Posterior cingulate gyrus (tissue), 11 donors: ENCODE measurements at regions not wholly inside any gene's neighbourhood (a gene's known extent, or its start where the extent isn't known, plus 50 kb on each side); places are given as distances from the start of the nearest gene placed in this dataset.
A peak's percentile ranks its signal among the peaks of the same experiment; 100 is the strongest.

Source experiments
- DNase-seq, 10 donors: peaks; one replicate each; pipeline versions ENCODE4 v3.0.0 to v3.0.0-alpha.2; 2020 to 2021; ENCODE audit warnings: mixed read lengths in 3 of 10
- intact Hi-C: fragments of 100-400 bp; cut with DNase I; formaldehyde crosslinking; loops from one replicate; pipeline ENCODE4 v1.15.1; 2023

- intact Hi-C loops: no loop called here
- DNase-seq: peak in 4 of 10 donors; percentile 28 to 88 (median 31)
Observed at GRCh38 chr1:239912471-239912870, 179.2 kb upstream of the FMN2 start.

- no peak for DNase-seq
- intact Hi-C loops: no loop called here
Observed at GRCh38 chr1:239913141-239913585, 178.5 kb upstream of the FMN2 start.

- intact Hi-C loops: no loop called here
- DNase-seq: no peak
Observed at GRCh38 chr1:239914751-239915231, 176.9 kb upstream of the FMN2 start.

GRCh38 chr1:239918634-239919033 lies 173.0 kb upstream of the FMN2 start:
- intact Hi-C loops: no loop called here
- DNase-seq: peak in 1 of 10 donors; percentile 32

GRCh38 chr1:239920214-239920613 lies 171.5 kb upstream of the FMN2 start:
- intact Hi-C loops: no loop called here
- DNase-seq: no peak

GRCh38 chr1:239922778-239923522 lies 168.7 kb upstream of the FMN2 start:
- intact Hi-C loops: no loop called here

GRCh38 chr1:239924741-239925350 lies 166.8 kb upstream of the FMN2 start:
- DNase-seq: peak in 2 of 10 donors; percentile 60 to 76
- intact Hi-C loops: no loop called here

More at GRCh38 chr1:239922778-239923522, 168.7 kb upstream of the FMN2 start:
- DNase-seq: no peak

GRCh38 chr1:239926184-239926583 lies 165.5 kb upstream of the FMN2 start:
- intact Hi-C loops: no loop called here
- no peak for DNase-seq

- no peak for DNase-seq
- intact Hi-C loops: no loop called here
Observed at GRCh38 chr1:239929317-239929716, 162.4 kb upstream of the FMN2 start.

GRCh38 chr1:239930686-239931262 lies 160.9 kb upstream of the FMN2 start:
- intact Hi-C loops: no loop called here
- DNase-seq: no peak

- intact Hi-C loops: no loop called here
- no peak for DNase-seq
Observed at GRCh38 chr1:239931341-239931740, 160.3 kb upstream of the FMN2 start.

GRCh38 chr1:239939602-239940001 lies 152.1 kb upstream of the FMN2 start:
- intact Hi-C loops: no loop called here
- DNase-seq: no peak

GRCh38 chr1:239943761-239944160 lies 147.9 kb upstream of the FMN2 start:
- peak in 1 of 10 donors; percentile 31 for DNase-seq
- intact Hi-C loops: no loop called here

- intact Hi-C loops: no loop called here
- no peak for DNase-seq
Observed at GRCh38 chr1:239944666-239945065, 147.0 kb upstream of the FMN2 start.

- no peak for DNase-seq
- intact Hi-C loops: no loop called here
Observed at GRCh38 chr1:239947801-239948200, 143.9 kb upstream of the FMN2 start.

- DNase-seq: peak in 6 of 10 donors; percentile 53 to 86 (median 68)
- intact Hi-C loops: loop anchor here (1.0 kb wide), 1 partner anchor 25 kb away; no protein-coding TSS in a partner anchor
Observed at GRCh38 chr1:239951511-239952140, 140.1 kb upstream of the FMN2 start.

GRCh38 chr1:239952348-239953308 lies 139.1 kb upstream of the FMN2 start:
- peak in 2 of 10 donors; percentile 78 to 82 for DNase-seq
- intact Hi-C loops: no loop called here

- intact Hi-C loops: no loop called here
- no peak for DNase-seq
Observed at GRCh38 chr1:239954836-239955235, 136.8 kb upstream of the FMN2 start.

GRCh38 chr1:239955431-239955830 lies 136.3 kb upstream of the FMN2 start:
- no peak for DNase-seq
- intact Hi-C loops: no loop called here

- intact Hi-C loops: no loop called here
- no peak for DNase-seq
Observed at GRCh38 chr1:239956263-239956662, 135.4 kb upstream of the FMN2 start.
